NCI-H2107 treated with DMSO at 0.1 percent for 48 hours (cell line): ENCODE measurements at regions not wholly inside any gene's neighbourhood (a gene's known extent, or its start where the extent isn't known, plus 50 kb on each side); places are given as distances from the start of the nearest gene placed in this dataset.

ENCODE experiments used
- DNase-seq: peaks from one replicate; lab custom pipeline; 2025; ENCODE audit not compliant: unreplicated experiment; lab: John Stamatoyannopoulos, UW

DNA sequence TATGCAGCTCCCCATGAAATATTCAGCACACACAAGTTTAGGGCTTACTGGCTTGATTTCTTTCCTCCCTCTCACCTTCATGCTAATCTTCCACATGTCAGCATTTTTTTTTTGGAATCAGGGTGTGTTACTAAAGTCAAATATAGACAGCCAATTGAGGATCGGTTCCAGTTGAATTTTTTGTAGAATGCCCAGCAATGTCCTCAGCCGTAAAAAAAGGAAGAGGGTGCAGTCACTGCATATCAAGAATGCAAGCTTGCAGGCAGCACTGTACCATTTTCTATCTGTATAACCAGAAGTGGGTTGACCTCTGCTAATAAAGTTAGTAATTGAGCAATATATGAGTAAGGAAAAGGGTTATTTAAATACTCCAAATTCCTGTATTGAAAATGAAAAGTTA is 51.4 kb upstream of the CHMP2B start:
- DNase-seq, result no peak

DNA sequence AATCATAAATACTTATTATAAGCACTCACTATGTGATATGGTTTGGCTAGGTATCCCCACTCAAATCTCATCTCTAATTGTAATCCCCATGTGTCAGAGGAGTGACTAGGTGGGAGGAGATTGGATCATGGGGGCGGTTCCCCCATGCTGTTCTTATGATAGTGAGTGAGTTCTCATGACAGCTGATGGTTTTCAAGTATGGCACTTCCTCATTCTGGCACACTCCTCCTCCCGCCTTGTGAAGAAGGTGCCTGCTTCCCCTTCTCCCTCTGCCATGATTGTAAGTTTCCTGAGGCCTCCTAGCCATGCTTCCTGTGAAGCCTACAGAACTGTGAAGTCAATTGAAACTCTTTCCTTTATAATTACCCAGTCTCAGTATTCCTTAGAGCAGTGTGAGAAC is 53.3 kb upstream of the CHMP2B start:
- no peak for DNase-seq

DNA sequence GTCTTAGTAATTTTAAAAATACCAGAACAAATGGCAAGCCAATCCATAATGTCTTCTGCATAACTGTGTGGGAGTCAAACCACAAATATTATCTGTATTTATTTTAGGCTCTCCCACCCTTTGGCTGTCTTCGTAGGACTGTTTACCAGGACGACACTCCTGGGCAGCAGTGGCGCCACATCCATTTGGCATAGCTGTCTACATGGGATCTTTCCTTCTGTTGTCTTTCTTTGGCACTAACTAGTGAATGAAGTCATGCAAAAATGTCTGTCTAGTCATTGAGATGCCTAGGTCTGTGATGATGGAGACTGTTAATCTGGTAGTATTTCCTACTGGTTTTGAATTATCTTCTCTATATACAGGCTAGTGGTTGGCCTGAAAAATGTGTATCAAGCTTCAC is 54.0 kb upstream of the CHMP2B start:
- DNase-seq, result no peak

DNA sequence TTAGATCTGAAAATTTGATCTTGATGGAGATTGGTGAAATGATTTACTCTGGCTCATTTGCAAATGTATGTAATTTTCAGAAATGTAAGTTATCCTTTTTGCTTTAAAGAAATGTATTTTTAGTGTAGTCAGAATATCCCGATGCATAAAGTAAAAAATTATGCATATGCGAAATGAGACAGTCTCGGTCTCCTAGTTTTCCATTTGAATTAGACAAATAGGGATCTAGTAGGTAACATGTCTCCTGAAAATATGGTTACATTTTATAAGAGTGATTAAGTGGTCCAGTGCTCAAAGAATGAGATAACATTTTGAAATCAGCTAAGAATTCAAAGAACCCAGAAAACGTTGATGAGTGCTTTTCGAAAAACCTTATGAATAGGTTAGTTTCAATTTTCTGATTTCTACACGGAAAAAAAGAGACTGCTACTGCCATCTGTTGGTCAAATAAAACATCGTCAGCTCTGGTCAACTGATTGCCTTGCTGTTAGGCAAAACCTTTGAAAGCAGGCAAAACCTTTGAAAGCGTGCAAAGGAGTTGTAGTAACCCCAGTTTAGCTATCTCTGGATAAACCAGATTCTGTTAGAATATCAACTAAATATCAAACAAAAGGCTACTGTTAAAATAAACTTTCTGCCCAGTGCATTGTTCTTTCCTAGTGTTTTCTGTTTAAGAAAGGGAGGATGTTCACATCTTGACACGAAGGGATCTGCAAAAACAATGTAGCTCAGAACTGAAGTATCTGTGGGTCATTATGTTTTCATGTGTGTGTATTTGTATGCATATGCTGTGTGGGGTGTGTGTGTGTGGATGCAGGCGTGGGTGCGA is 59.3 kb upstream of the CHMP2B start:
- DNase-seq, result peak; percentile 79

DNA sequence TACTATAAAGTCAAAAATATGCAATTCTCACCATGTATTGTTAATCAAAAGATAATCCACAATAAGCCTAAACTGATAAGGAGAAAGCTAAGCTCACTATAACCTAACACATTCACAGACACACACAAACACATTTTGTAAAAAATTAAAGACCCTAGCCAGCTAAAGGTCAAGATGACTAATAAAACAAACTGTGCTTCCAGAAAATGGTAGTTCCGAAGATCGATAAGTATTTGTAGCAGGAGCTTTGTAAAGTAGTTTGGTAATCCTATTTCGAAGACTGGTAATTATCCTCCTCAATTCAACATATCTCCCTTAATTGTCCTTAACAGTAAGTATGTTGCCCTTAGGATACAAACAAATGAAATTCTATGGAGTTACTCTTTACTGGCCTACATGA is 62.9 kb upstream of the CHMP2B start:
- no peak for DNase-seq

DNA sequence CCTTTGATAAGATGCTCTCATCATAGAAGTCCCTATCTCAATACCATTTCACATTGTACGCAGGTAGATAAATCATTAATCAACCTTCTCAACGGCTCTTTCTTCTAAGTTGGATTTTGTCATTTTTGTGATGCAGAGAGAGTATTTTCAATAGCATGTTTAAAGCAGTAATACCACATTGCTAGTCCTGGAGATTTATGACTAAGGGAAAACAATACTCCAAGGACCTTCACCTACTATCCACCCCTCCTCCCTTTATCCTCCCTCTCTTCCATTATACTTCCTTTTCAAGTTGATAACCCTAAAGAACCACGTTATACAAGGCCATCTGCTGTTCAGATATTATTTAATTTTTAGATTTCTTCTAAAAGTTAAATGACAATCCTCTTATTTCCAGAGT is 65.3 kb upstream of the CHMP2B start:
- no peak for DNase-seq

DNA sequence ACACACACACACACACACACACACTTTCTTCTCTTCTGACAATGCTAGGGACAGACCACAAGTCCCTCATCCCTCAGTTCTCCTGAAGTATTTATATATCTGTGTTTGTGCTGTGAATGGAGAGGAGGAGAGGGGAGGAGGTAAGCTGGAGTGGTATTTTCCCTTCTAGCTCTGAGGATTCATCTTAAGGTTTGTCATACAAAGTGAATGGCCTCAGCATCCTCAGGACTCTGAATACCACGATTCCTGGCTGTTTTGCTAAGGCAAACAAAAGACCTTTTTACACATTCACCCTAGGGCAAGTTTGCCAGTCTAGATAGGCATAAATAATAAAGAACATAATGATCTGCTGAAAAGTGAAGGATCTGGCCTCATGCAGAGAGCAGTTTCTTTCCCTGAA is 65.7 kb upstream of the CHMP2B start:
- DNase-seq, result no peak

DNA sequence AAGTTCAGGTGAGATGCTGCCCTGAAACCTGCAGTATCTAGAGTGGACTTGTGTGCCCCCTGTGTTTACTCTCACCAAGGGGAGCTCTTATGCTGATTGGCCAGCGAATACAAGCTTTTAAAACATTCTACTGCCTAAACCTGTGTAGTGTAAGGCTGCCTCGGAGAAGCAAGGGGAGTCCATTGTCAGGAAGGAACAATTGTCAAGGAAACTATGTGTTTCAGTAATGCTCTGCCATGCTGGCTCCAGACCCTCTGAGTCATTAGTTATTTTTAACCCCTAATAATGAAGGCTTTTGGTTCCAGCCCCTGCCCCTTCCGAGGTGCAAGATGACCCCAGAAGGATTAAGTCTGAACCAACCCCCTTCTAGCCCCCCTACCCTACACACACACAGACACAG is 66.1 kb upstream of the CHMP2B start:
- DNase-seq, result no peak

DNA sequence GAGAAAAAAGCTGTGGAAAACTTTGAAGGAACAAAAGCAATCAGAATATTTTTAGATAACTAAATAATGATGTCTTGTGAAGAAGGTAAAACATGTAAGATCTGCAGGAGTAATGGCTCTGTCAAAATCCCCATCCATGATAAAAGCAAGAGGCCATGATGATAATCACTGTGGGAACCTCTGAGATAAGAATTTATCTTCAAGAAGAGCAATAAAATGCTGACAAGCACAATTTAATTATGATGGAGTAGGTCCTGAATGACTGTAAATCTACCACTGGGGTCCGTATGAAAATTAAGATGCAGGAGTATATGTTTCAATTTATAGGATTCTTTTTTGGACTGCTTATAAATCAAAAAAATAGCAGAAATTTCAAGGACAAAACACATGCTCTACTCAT is 68.3 kb upstream of the CHMP2B start:
- no peak for DNase-seq

DNA sequence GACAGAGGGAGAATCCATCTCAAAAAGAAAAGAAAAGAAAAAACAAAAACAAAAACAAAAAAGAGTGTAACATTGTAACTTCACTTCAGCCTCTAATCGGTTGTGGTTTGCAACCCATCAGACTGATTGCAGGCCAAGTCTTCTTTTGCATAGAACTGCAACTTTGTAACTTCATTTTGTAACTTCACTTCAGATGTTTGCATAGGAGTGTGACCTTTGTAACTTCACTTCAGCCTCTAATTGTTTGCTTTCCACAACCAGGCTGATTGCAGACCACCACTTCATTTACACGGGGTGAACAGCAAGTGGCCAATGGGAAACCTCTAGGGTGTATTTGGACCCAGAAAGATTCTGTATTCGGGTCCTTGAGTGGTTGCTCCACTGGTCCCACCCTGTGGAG is 79.1 kb upstream of the CHMP2B start:
- DNase-seq, result no peak

DNA sequence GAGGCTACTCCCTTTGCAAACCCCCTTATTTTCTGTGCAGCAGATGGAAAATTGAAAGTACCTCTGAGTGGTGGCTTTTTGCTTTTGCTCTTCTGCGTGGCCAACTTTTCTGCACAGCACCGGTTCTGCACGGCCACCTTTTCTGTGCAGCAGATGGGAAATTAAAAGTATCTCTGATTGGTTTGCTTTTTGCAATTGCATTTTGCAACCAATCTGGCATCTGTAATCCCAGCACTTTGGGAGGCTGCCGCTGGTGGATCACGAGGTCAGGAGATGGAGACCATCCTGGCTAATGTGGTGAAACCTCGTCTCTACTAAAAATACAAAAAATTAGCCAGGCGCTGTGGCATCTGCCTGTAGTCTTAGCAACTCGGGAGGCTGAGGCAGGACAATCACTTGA is 79.5 kb upstream of the CHMP2B start:
- no peak for DNase-seq

DNA sequence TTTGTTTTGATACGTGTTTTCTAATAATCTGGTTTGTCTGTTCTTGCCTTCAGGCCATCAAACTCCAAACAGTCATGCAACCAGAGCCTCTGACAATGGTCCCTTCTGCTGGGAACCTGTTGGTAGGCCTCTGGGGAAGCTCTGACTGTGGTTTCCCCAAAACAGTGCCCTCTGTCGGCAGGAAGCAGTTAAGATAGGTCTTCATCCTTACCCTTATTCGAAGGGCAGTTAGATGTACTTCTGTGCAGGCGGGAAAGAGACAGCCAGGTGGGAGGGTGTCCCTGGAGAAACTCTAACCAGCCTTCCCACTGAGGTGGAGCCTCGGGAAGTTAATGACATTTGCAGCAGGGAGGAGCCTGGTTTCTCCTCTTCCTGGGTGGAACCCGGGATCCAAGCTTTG is 81.6 kb upstream of the CHMP2B start:
- DNase-seq, result no peak

DNA sequence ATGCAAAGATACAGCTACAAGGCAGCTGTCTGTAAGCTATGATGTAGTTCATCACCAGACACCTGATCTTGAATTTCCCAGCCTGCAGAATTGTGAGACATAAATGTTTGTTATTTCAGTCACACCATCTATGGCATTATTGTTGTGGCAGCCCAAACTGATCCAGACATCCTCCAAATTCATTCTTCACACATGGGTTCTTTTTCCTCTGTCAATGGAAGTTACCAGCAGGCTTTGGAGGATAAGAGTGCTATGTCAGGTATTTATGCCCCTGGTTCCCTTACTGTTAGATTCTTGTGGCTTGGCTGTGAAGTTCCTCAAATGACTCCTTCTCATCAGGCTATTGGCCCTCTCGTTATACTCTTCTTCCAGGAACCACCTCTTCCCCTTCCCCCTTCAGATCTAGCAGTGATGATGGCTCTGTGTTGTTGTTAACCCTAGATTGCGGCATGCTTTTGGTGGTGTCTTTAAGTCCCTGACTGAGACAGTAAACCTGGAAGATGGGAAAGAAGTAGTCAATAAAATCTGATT is 91.0 kb upstream of the CHMP2B start:
- no peak for DNase-seq

DNA sequence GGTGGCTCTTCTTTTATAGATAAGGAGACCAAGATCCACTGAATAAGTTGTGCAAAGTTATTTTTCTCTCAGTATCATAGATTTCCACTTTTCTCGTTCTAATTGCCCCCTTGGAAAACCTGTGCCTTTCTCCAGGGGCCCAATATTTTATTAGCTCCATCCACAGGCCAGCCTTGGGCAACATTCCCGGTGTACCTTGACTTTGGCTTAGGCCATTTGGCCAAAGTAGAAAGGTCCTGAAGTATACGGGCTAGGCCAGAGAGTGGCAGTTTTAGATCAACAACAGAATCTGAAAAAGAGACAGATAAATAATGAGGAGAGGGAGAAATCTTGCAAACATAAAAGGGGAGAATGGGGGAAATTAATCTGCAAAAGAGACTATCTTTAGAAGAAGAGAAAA is 91.7 kb upstream of the CHMP2B start:
- DNase-seq, result no peak

DNA sequence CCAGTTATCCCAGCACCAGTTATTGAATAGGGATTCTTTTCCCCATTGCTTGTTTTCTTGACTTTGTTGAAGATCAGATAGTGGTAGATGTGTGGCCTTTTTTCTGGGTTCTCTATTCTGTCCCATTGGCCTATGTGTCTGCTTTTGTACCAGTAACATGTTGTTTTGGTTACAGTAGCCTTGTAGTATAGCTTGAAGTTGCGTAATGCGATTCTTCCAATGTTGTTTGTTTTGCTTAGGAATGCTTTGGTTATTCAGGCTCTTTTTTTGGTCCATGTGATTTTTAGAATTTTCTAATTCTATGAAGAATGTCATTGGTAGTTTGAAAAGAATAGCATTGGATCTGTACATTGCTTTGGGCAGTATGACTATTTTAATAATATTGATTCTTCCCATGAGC is 94.3 kb upstream of the CHMP2B start:
- DNase-seq, result no peak

DNA sequence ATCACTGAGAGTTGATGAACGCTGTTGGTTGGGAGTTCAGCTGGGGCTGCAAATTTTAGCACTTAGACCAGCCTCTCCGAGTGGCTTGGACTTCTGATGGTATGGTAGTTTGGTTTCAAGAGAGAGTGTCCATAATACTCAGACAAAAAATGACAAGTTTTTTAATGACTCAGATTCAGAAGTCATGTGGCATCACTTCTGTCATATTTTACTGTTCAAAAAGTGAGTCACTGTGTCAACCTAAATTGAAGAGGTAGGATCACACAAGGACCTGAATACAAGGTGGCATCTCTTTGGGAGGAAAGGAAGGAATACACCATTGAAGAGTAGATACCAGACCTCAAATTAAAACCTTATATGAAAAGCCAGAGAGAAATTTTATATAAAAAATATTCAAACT is 99.1 kb upstream of the CHMP2B start:
- no peak for DNase-seq

DNA sequence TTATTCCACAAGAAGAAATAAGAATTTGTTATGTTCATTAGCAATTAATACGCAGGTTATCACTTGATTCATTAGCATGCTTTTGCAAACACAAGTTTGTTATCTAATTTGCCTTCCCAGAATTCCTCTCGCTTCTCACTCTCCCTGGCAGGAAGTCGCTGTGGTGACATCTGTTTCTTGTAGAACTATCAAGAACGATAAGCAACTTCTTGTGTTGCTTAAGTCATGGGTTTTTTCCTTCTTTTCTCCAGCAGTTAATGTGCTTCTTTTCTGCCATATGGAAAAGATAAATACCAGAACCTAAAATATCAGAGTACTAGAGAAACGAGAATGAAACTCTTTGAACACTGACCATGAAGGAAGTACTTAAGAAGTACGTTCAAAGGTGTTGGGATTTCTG is 99.8 kb upstream of the CHMP2B start:
- DNase-seq, result no peak

DNA sequence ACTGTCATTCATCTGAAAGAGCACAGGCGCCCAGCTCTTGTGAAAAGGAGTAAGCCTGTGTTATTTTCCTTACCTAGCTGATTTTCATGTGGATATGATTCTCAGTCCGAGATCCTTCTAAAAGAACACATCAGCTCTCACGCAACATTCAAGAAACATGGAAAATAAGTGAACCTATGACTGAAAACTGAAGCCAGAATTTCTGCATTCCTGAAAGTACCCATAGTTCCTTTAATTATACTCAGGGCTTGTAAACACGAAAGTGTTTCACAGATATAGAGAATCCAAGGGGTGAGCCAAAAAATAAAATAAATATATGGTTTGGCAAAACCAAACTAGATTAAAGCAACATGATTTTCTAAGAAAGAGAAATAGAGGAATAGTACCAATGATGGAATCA is 100.8 kb upstream of the CHMP2B start:
- DNase-seq, result no peak

DNA sequence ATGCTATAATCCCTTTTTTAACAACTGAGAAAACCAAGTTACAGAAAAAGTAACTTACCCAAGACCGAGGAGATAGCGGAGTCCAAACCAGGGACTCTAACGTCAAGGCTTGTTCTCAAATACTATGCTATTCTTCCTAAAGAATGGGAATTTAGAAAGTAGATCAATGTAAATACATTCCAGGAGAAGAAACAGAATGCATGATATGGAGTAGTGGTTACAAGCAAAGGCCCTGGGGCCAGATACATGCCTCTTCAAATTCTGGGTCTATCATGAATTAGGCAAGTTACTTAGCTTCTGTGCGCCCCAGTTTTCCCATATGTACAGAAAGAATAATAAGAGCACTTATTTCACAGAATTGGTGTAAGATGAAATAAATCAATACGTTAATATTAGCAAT is 102.0 kb upstream of the CHMP2B start:
- DNase-seq, result no peak

DNA sequence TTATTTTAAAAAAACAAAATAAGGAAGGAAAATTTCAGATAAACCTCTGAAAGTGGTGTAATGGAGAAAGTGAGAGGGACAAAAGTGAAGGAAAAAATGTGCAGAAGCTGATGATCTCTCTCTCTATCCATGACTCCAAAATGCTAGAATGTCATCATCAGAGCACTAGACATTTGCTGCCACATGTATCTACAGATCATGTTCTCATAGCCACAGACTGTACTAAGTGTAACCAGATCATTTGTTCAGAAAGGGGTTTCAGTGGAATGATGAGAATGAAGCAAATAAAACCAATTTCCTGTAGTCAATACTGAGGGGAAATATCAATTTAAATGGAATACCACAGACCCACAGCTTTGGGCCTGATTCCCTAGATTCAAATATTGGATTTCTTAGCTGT is 104.3 kb upstream of the CHMP2B start:
- no peak for DNase-seq

DNA sequence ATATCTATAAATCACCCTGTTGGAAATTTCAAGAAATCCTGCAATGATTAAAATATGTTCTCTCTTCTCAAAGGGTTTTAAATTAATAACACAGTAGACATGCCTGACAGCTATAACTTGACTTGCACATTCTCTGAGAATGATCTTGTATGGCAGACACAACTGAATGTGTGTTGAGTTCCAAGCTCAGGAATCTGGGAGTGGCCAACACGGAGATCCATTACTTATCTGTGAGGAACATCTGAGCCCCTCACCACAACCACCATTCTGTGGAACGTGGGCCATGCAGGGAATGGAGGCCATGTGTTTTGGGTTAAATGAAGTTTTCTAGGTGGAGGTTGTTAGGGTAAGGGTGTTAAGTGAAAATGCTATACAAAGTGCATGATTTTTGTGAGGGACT is 105.3 kb upstream of the CHMP2B start:
- no peak for DNase-seq

DNA sequence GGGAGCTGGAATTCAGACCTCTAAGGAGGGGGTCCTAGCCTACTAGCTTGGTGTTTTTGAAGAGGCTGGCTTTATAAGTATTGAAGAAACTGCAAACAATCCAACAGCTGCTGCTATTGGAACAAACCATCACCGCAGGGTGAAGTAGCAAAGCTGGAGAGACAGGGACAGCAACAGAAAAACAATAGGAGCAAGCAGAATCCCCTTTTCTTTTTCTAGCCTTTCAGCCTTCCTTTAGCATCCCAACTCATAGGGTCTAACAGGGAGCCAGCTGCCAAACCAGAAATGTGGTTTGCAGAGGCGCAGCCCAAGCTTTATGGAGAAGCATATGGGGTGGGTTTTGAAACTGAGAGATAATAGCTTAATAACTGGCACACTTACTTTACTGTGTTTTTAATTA is 106.2 kb upstream of the CHMP2B start:
- DNase-seq, result peak; percentile 92

DNA sequence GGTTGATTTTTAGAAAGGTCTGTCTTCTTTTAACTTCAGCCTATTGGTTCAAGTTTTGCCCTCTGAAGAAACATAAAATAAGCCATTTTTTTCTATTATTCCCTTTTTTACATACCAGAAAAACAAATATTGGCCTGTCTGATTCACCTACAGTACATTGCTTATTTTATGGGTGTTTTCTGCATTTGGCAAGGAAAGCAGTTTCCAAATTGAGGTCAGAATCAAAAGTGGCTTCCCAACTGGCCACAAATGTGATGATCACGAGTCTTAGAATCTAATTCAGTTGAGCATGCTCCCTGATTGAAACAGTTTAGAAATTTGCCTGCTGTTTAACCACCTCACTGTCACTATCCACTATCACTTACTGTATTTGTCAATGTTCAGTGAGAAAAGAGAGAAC is 106.9 kb upstream of the CHMP2B start:
- no peak for DNase-seq
